OCI-LY7 (cell line): ENCODE measurements at regions not wholly inside any gene's neighbourhood (a gene's known extent, or its start where the extent isn't known, plus 50 kb on each side); places are given as distances from the start of the nearest gene placed in this dataset.

Experiments used
- BruUV-seq: library from RNA; stranded (reverse); fragments of 400-500 nt; replicated peaks from 2 replicates; lab custom pipeline; 2021; lab: Mats Ljungman, UMichigan
- CTCF ChIA-PET: fragments of 300-600 bp; sonication (Branson Sonifier 250); formaldehyde crosslinking; loops from one replicate; lab custom pipeline; 2022; ENCODE audit warnings: antibody characterized with exemption; ENCODE audit not compliant: unreplicated experiment; lab: Charles Lee
- POLR2A ChIA-PET: fragments of 300-600 bp; sonication (Branson Sonifier 250); formaldehyde crosslinking; loops from one replicate; lab custom pipeline; 2022; ENCODE audit warnings: antibody characterized with exemption; lab: Charles Lee
- DNase-seq: peaks from one replicate; pipeline ENCODE4 v3.0.0-alpha.2; 2015; ENCODE audit warnings: low spot score
- H2AFZ ChIP-seq: fragments of 200-600 bp; sonication (generic), shearing (Covaris generic); 2 replicates; pipeline ENCODE4 v1.6.1; 2014; ENCODE audit warnings: mild to moderate bottlenecking, antibody characterized with exemption, low read length, moderate library complexity
- H3K27ac ChIP-seq: fragments of 200-600 bp; sonication (generic); 2 replicates; pipeline ENCODE4 v1.5.1; 2014; ENCODE audit warnings: mixed run types, low read depth, mild to moderate bottlenecking, moderate library complexity, low read length, inconsistent platforms; ENCODE audit not compliant: poor library complexity, severe bottlenecking
- H3K36me3 ChIP-seq: fragments of 200-600 bp; sonication (generic); 2 replicates; pipeline ENCODE4 v1.6.1; 2014; ENCODE audit warnings: mild to moderate bottlenecking, antibody characterized with exemption, low read length, moderate library complexity, mixed read lengths; ENCODE audit not compliant: insufficient read depth
- H3K4me1 ChIP-seq: fragments of 200-600 bp; sonication (generic); 2 replicates; pipeline ENCODE4 v1.5.1; 2014; ENCODE audit warnings: mild to moderate bottlenecking, low read length; ENCODE audit not compliant: insufficient read depth, poor library complexity, severe bottlenecking
- H3K4me2 ChIP-seq: fragments of 200-600 bp; sonication (generic); 2 replicates; pipeline ENCODE4 v1.6.1; 2014; ENCODE audit warnings: mild to moderate bottlenecking, low read length
- H3K4me3 ChIP-seq: fragments of 200-600 bp; sonication (generic); 2 replicates; pipeline ENCODE4 v1.5.1; 2014; ENCODE audit warnings: mild to moderate bottlenecking, low read depth, low read length; ENCODE audit not compliant: poor library complexity, severe bottlenecking
- H3K79me2 ChIP-seq: fragments of 200-600 bp; sonication (generic); 2 replicates; pipeline ENCODE4 v1.6.1; 2016; ENCODE audit warnings: low read depth, mild to moderate bottlenecking, low read length, moderate library complexity, mixed read lengths; ENCODE audit not compliant: insufficient read depth
- H3K9me2 ChIP-seq: fragments of 200-600 bp; sonication (generic); 2 replicates; pipeline ENCODE4 v1.6.1; 2016; ENCODE audit warnings: mild to moderate bottlenecking, low read length, mixed read lengths; ENCODE audit not compliant: insufficient read depth
- H3K9me3 ChIP-seq: fragments of 200-600 bp; sonication (generic); 2 replicates; pipeline ENCODE4 v1.6.1; 2014; ENCODE audit warnings: mild to moderate bottlenecking, mixed run types, low read length, mixed read lengths
- H4K20me1 ChIP-seq: fragments of 200-600 bp; sonication (generic); 2 replicates; pipeline ENCODE4 v1.6.1; 2014; ENCODE audit warnings: mild to moderate bottlenecking, antibody characterized with exemption, low read length, moderate library complexity, mixed read lengths; ENCODE audit not compliant: insufficient read depth
- EZH2phosphoT487 ChIP-seq: fragments of 200-600 bp; sonication (generic); IDR thresholded peaks from 2 replicates; pipeline ENCODE4 v1.6.1; 2018; ENCODE audit warnings: low read depth, borderline replicate concordance, mild to moderate bottlenecking, mixed run types, antibody characterized with exemption, low read length, moderate library complexity, mixed read lengths
- intact Hi-C: fragments of 100-400 bp; cut with micrococcal nuclease; formaldehyde crosslinking; loops from one replicate; pipeline ENCODE4 v1.10.0; 2022; ENCODE audit not compliant: unreplicated experiment
- TF ChIP-seq, protein P1 (sequence below): fragments of 200-600 bp; sonication (generic); conservative IDR thresholded peaks from 2 replicates; pipeline ENCODE4 v1.5.1; 2014; ENCODE audit warnings: mild to moderate bottlenecking, antibody characterized with exemption, low read length, moderate library complexity, mixed read lengths

DNA sequence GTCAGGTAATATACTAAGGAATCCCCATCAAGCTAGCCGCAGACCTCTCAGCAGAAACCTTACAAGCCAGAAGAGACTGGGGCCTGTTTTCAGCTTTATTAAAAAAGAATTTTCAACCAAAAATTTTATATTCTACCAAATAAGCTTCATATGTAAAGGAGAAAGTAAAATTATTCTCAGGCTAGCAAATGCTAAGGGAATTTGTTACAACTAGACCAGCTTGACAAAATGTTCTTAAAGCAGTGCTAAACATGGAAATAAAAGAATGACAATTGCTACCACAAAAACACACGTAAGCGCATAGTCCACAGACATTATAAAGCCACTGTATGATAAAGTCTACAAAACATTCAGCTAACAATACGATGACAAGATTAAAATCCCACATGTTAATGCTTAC is 449.4 kb upstream of the MON1B start:
- TF ChIP-seq, protein P1, sequence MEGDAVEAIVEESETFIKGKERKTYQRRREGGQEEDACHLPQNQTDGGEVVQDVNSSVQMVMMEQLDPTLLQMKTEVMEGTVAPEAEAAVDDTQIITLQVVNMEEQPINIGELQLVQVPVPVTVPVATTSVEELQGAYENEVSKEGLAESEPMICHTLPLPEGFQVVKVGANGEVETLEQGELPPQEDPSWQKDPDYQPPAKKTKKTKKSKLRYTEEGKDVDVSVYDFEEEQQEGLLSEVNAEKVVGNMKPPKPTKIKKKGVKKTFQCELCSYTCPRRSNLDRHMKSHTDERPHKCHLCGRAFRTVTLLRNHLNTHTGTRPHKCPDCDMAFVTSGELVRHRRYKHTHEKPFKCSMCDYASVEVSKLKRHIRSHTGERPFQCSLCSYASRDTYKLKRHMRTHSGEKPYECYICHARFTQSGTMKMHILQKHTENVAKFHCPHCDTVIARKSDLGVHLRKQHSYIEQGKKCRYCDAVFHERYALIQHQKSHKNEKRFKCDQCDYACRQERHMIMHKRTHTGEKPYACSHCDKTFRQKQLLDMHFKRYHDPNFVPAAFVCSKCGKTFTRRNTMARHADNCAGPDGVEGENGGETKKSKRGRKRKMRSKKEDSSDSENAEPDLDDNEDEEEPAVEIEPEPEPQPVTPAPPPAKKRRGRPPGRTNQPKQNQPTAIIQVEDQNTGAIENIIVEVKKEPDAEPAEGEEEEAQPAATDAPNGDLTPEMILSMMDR, result no peak
- no peak for TF ChIP-seq EZH2phosphoT487
- ChIA-PET POLR2A (interaction anchor here (0.7 to 1.0 kb wide), 3 partner anchors 9 to 824 kb away, joined by 3 read pairs; no protein-coding TSS in a partner anchor), CTCF (no interaction called here)
- DNase-seq, result no peak
- BruUV-seq, result no TSS peak
- H3K9me3 ChIP-seq, result peaks cover 3% of the 10 kb centered on the region; the same call in 1 of the 2 replicates
- no peaks in the 10 kb centered on the region for H3K4me1 ChIP-seq
- intact Hi-C loops, result no loop called here
- H3K4me3 ChIP-seq, result no peak overlapping the region
- H2AFZ ChIP-seq, result no peak overlapping the region
- no peaks in the 10 kb centered on the region for H4K20me1 ChIP-seq
- no peaks in the 10 kb centered on the region for H3K79me2 ChIP-seq
- H3K4me2 ChIP-seq, result no peak overlapping the region
- no peaks in the 10 kb centered on the region for H3K9me2 ChIP-seq
- H3K27ac ChIP-seq, result no peak overlapping the region
- H3K36me3 ChIP-seq, result no peaks in the 10 kb centered on the region

DNA sequence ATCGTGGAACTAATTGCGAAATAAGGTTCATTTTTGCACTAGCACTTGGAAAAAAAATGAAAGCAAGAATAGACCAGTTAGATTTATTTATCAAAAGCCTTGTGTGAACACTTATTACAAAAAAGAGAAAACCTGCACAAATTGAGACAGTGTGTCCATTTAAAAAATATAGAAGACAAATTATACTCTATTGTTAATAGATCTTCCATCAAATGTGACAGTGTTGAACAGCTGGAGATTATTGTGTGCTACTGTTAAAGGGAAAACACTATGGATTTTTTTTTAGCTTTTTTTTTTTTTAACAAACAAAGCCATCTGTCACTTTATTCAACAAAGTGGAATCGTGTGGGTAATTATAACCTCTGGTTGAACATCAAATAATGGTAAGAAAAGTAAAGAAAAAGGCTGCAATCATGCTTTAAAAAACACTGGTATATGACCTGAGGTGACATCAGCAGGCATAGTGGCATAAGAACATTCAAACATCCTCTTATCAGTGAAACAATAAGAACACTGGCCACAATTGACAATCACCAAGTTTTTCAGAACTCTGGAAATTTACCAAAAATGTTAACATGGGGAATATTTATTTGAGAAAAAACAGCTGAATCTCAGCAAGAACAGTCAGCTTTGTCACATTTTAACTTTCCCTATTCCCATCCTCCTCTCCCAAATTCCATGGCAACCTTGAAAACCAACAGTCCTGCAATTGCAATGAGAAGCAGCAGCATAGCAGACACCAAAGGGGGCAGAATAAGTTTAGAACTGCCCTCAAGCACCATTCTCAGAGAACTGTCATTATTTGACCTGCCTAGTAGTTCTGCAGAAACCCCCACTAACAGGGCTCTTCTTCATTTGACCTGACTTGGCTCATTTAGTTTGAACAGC is 442.3 kb upstream of the MON1B start:
- no TSS peak for BruUV-seq
- no peak overlapping the region for H2AFZ ChIP-seq
- POLR2A ChIA-PET, result no interaction called here
- no peaks in the 10 kb centered on the region for H3K36me3 ChIP-seq
- H3K27ac ChIP-seq, result no peak overlapping the region
- intact Hi-C loops, result no loop called here
- H3K9me2 ChIP-seq, result no peaks in the 10 kb centered on the region
- H3K4me1 ChIP-seq, result no peaks in the 10 kb centered on the region
- H4K20me1 ChIP-seq, result no peaks in the 10 kb centered on the region
- no peak for DNase-seq
- CTCF ChIA-PET, result no interaction called here
- H3K9me3 ChIP-seq, result no peaks in the 10 kb centered on the region
- H3K4me2 ChIP-seq, result no peak overlapping the region
- H3K79me2 ChIP-seq, result no peaks in the 10 kb centered on the region
- TF ChIP-seq EZH2phosphoT487, result no peak
- TF ChIP-seq, protein P1, result no peak
- no peak overlapping the region for H3K4me3 ChIP-seq
